ENCODE measurements at regions not wholly inside any gene's neighbourhood (a gene's known extent, or its start where the extent isn't known, plus 50 kb on each side); places are given as distances from the start of the nearest gene placed in this dataset.
"Not testable (repeated sequence)": the region's sequence is repeated elsewhere in the genome, so short reads cannot be mapped to it uniquely, and the experiment has no call there.

- intact Hi-C loops (cut with micrococcal nuclease), result loop anchor here (10.0 kb wide), 1 partner anchor 289 kb away; no protein-coding TSS in a partner anchor
Observed at GRCh38 chr7:50856231-50856630, 73.5 kb upstream of the GRB10 start.

- intact Hi-C loops (cut with micrococcal nuclease), result loop anchor here (10.0 kb wide), 1 partner anchor 289 kb away; no protein-coding TSS in a partner anchor
Observed at GRCh38 chr7:50855526-50855925, 72.8 kb upstream of the GRB10 start.

- intact Hi-C loops (cut with micrococcal nuclease), result loop anchor here (10.0 kb wide), 1 partner anchor 290 kb away; no protein-coding TSS in a partner anchor
Observed at GRCh38 chr7:50854831-50855230, 72.1 kb upstream of the GRB10 start.

- intact Hi-C loops (cut with micrococcal nuclease), result loop anchor here (10.0 kb wide), 1 partner anchor 291 kb away; no protein-coding TSS in a partner anchor
Observed at GRCh38 chr7:50854247-50854646, 71.6 kb upstream of the GRB10 start.

GRCh38 chr7:50853311-50853710, 70.6 kb upstream of the GRB10 start:
- intact Hi-C loops (cut with micrococcal nuclease), result loop anchor here (10.0 kb wide), 1 partner anchor 291 kb away; no protein-coding TSS in a partner anchor

- intact Hi-C loops (cut with micrococcal nuclease), result loop anchor here (10.0 kb wide), 1 partner anchor 292 kb away; no protein-coding TSS in a partner anchor
Observed at GRCh38 chr7:50852901-50853300, 70.2 kb upstream of the GRB10 start.

- intact Hi-C loops (cut with micrococcal nuclease), result loop anchor here (10.0 kb wide), 1 partner anchor 293 kb away; no protein-coding TSS in a partner anchor
Observed at GRCh38 chr7:50851891-50852290, 69.2 kb upstream of the GRB10 start.

GRCh38 chr7:50851451-50851850, 68.8 kb upstream of the GRB10 start:
- intact Hi-C loops (cut with micrococcal nuclease), result loop anchor here (10.0 kb wide), 1 partner anchor 293 kb away; no protein-coding TSS in a partner anchor

GRCh38 chr7:50849991-50850390, 67.3 kb upstream of the GRB10 start:
- intact Hi-C loops (cut with micrococcal nuclease), result loop anchor here (10.0 kb wide), 1 partner anchor 295 kb away; no protein-coding TSS in a partner anchor

GRCh38 chr7:50848203-50848602, 65.5 kb upstream of the GRB10 start:
- intact Hi-C loops (cut with micrococcal nuclease), result no loop called here

- intact Hi-C loops (cut with micrococcal nuclease), result not testable (repeated sequence)
Observed at GRCh38 chr7:50844861-50845260, 62.2 kb upstream of the GRB10 start.

- intact Hi-C loops (cut with micrococcal nuclease), result no loop called here
Observed at GRCh38 chr7:50842041-50842440, 59.3 kb upstream of the GRB10 start.

GRCh38 chr7:50838675-50839377, 56.1 kb upstream of the GRB10 start:
- intact Hi-C loops (cut with micrococcal nuclease), result no loop called here

GRCh38 chr7:50837965-50838364, 55.3 kb upstream of the GRB10 start:
- intact Hi-C loops (cut with micrococcal nuclease), result no loop called here

- intact Hi-C loops (cut with micrococcal nuclease), result no loop called here
Observed at GRCh38 chr7:50836646-50837045, 54.0 kb upstream of the GRB10 start.

- intact Hi-C loops (cut with micrococcal nuclease), result no loop called here
Observed at GRCh38 chr7:50835156-50835555, 52.5 kb upstream of the GRB10 start.

- intact Hi-C loops (cut with micrococcal nuclease), result loop anchor here (5.0 kb wide), 1 partner anchor 172 kb away; no protein-coding TSS in a partner anchor
Observed at GRCh38 chr7:50834679-50835078, 52.0 kb upstream of the GRB10 start.

GRCh38 chr7:50834031-50834535, 51.4 kb upstream of the GRB10 start:
- intact Hi-C loops (cut with micrococcal nuclease), result loop anchor here (5.0 kb wide), 1 partner anchor 172 kb away; no protein-coding TSS in a partner anchor

GRCh38 chr7:50832744-50833143, 50.0 kb upstream of the GRB10 start:
- intact Hi-C loops (cut with micrococcal nuclease), result loop anchor here (1.0 to 5.0 kb wide), 4 partner anchors 38 to 291 kb away; no protein-coding TSS in a partner anchor
